Activated naive CD8-positive, alpha-beta T cell treated with anti-CD3 and anti-CD28 coated beads, Interleukin-2, amount 10 ng/mL, durations not matched to agents 7 days and 5 days (primary cell): ENCODE measurements at regions not wholly inside any gene's neighbourhood (a gene's known extent, or its start where the extent isn't known, plus 50 kb on each side); places are given as distances from the start of the nearest gene placed in this dataset.
"Not testable (repeated sequence)": the region's sequence is repeated elsewhere in the genome, so short reads cannot be mapped to it uniquely, and the experiment has no call there.

Source experiments
- ATAC-seq: fragments of 150-1000 bp; cut with Tn5 transposase; one replicate; pipeline ENCODE4 v1.10.0; 2021; ENCODE audit warnings: low read depth, moderate library complexity
- POLR2A ChIA-PET: fragments of 350-600 bp; sonication (Branson Sonifier 250); formaldehyde crosslinking; loops from one replicate; lab custom pipeline; 2021; ENCODE audit warnings: antibody characterized with exemption; lab: Charles Lee
- DNase-seq: peaks from one replicate; pipeline ENCODE4 v3.0.0; 2021
- H3K27ac Mint-ChIP-seq: one replicate; pipeline ENCODE4 v1.8.0; 2022; ENCODE audit warnings: mild to moderate bottlenecking, mixed read lengths
- H3K27me3 Mint-ChIP-seq: one replicate; pipeline ENCODE4 v1.8.0; 2022; ENCODE audit warnings: mild to moderate bottlenecking, moderate library complexity, mixed read lengths
- H3K36me3 Mint-ChIP-seq: one replicate; pipeline ENCODE4 v1.8.0; 2021; ENCODE audit warnings: mild to moderate bottlenecking, mixed read lengths
- H3K4me1 Mint-ChIP-seq: one replicate; pipeline ENCODE4 v1.8.0; 2021; ENCODE audit warnings: mixed read lengths
- H3K4me3 Mint-ChIP-seq: one replicate; pipeline ENCODE4 v1.8.0; 2022; ENCODE audit warnings: mild to moderate bottlenecking, moderate library complexity, mixed read lengths
- H3K9me3 Mint-ChIP-seq: one replicate; pipeline ENCODE4 v1.8.0; 2021; ENCODE audit warnings: mixed read lengths

DNA sequence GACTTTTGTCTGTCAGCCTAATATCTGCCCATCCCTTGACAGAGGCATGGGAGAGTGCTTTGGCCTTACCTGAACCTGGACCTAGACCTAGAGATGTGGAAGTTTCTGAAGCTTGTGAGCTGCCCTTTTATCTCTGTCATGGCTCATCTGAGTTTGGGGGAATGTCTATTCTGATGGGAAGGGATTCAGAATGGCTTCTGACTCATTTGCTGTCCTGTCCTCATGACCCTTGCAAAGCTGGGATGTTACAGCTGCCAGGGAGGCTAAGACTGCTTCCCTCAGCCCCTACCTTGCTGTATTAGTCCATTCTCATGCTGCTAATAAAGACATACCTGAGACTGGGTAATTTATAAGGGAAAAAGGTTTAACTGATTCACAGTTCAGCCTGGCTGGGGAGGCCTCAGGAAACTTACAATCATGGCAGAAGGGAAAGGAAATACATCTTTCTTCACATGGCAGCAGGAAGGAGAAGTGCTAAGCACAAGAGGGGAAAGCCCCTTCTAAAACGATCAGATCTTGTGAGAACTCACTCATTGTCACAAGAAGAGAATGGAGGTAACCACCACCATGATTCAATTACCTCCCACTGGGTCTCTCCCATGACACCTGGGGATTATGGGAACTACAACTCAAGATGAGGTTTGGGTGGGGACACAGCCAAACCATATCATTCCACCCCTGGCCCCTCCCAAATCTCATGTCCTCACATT, 252.2 kb downstream of the ERMARD start:
- peaks cover 4% of the 10 kb centered on the region for H3K4me1 Mint-ChIP-seq
- H3K9me3 Mint-ChIP-seq = peaks cover 21% of the 10 kb centered on the region
- ATAC-seq (no peak), DNase-seq (no peak)
- no peaks in the 10 kb centered on the region for H3K27me3 Mint-ChIP-seq
- POLR2A ChIA-PET = interaction anchor here (0.6 kb wide), 1 partner anchor 45 kb away, joined by 3 read pairs; no protein-coding TSS in a partner anchor
- no peak overlapping the region for H3K4me3 Mint-ChIP-seq
- peaks cover 17% of the 10 kb centered on the region for H3K36me3 Mint-ChIP-seq
- no peak overlapping the region for H3K27ac Mint-ChIP-seq

DNA sequence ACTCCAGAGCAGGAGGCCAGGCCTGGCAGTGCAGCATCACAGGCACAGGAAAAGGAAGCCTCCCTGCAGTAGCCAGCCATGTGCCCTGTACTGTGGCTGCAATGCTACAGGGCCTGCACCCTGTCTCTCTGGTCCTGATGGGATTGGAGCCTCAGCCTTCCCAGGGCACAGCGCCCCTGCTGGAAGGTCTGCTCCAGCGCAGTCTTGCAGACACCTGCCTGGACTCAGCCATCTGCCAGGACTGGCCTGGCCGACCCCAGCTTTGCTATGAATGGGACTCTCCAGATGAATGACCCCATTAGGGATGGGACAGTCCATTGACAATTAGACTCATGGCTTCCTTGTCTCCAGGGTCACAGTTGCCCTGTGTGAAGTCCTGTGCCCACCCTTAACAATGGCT, 251.6 kb downstream of the ERMARD start:
- peaks cover 5% of the 10 kb centered on the region for H3K4me1 Mint-ChIP-seq
- H3K9me3 Mint-ChIP-seq = peaks cover 21% of the 10 kb centered on the region
- no peak overlapping the region for H3K27ac Mint-ChIP-seq
- DNase-seq (no peak), ATAC-seq (no peak)
- POLR2A ChIA-PET = no interaction called here
- H3K27me3 Mint-ChIP-seq = no peaks in the 10 kb centered on the region
- H3K4me3 Mint-ChIP-seq = no peak overlapping the region
- peaks cover 17% of the 10 kb centered on the region for H3K36me3 Mint-ChIP-seq

DNA sequence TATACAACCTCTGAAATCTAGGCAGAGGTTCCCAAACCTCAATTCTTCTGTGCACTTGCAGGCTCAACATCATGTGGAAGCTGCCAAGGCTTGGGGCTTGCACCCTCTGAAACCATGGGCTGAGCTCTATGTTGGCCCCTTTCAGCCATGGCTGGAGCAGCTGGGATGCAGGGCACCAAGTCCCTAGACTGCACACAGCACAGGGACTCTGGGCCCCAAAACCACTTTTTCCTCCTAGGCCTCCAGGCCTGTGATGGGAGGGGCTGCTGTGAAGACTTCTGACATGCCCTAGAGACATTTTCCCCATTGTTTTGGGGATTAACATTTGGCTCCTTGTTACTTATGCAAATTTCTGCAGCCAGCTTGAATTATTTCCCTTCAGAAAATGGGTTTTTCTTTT, 250.4 kb downstream of the ERMARD start:
- ATAC-seq, H3K27me3 Mint-ChIP-seq, DNase-seq, H3K4me3 Mint-ChIP-seq, H3K4me1 Mint-ChIP-seq, H3K27ac Mint-ChIP-seq, POLR2A ChIA-PET: not testable (repeated sequence)
- peaks cover 21% of the 10 kb centered on the region for H3K9me3 Mint-ChIP-seq
- peaks cover 17% of the 10 kb centered on the region for H3K36me3 Mint-ChIP-seq

DNA sequence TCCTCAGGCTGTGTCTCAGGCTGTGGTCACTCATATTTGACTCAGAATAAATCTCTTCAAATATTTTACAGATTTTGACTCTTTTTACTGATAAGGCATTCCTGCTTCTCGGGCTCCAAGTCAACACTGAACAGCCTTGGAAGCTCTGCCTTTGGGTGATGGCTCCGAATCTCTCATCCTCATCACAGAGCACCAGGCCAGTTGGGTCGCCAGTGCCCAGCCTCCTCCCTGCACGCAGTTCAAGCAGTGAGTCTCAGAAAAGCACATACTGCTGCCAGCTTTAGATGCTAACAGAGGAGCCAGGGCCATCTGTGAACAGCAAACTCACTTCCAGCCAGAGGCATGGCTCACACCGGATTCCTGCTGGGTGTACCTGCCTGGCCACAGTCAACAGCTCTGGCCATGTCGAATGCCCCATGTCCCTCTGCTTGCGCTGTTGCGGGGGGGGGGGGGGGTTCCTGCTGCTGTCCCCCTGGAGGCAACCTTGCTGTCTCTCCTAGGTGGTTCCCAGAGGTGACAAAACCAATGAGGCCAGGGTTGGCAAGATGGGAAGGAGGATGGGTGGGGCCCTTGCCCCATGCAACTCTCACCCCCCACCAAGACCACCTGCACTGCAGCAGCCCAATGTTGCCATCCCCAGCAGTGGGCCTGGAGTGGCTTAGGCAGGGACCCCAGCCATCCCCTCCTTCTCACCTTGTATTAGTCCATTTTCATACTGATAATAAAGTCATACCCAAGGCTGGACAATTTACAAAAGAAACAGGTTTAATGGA, 248.8 kb downstream of the ERMARD start:
- Mint-ChIP-seq H3K27me3 (no peaks in the 10 kb centered on the region), H3K4me1 (peaks cover 3% of the 10 kb centered on the region), H3K4me3 (no peak overlapping the region), H3K36me3 (peaks cover 14% of the 10 kb centered on the region), H3K27ac (no peak overlapping the region), H3K9me3 (peaks cover 18% of the 10 kb centered on the region)
- DNase-seq = no peak
- POLR2A ChIA-PET = no interaction called here
- ATAC-seq = no peak

DNA sequence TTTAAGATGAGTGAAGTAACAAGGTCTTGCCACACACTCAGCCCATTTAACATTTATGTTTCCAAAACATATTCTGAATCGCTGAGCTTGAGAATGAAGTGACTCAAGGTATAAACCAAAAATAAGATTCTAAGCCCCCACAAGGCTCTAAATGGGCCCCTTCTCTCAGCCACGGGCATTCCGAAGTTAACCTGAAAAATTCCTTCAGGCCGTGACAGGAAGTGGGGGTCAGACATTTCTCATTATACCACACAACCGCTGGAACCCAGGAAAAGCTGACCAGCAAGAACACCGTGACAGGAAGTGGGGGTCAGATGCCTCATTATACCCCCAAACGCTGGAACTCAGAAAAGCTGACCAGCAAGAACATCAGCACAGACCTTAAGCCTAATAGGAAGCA, 247.9 kb downstream of the ERMARD start:
- no peak for DNase-seq
- H3K4me3 Mint-ChIP-seq = no peak overlapping the region
- peaks cover 3% of the 10 kb centered on the region for H3K4me1 Mint-ChIP-seq
- no peak overlapping the region for H3K27ac Mint-ChIP-seq
- H3K27me3 Mint-ChIP-seq = no peaks in the 10 kb centered on the region
- peaks cover 12% of the 10 kb centered on the region for H3K36me3 Mint-ChIP-seq
- POLR2A ChIA-PET = no interaction called here
- H3K9me3 Mint-ChIP-seq = peaks cover 15% of the 10 kb centered on the region
- no peak for ATAC-seq

DNA sequence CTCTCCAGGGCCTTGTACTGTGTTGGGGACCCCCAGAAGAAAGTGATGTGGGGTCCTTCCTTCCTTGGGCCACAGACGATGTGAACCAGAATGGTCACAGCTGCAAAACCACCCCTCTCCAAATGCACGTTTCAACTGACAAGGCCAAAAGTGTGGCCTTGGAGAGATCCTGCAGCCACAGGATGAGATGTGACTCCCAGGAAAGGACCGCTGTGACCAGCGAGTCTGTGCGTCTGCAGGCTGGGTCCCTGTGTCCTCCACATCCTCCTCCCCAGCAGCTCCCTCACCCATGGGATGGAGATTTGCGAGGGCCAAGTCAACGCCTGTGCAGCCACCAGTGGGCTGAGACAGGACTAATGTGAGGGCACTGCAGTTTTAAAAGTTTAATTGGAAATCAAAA, 247.0 kb downstream of the ERMARD start:
- no peaks in the 10 kb centered on the region for H3K27me3 Mint-ChIP-seq
- POLR2A ChIA-PET = no interaction called here
- no peak for ATAC-seq
- DNase-seq = no peak
- H3K4me3 Mint-ChIP-seq = no peak overlapping the region
- peaks cover 11% of the 10 kb centered on the region for H3K9me3 Mint-ChIP-seq
- H3K4me1 Mint-ChIP-seq = peaks cover 5% of the 10 kb centered on the region
- no peak overlapping the region for H3K27ac Mint-ChIP-seq
- peaks cover 9% of the 10 kb centered on the region for H3K36me3 Mint-ChIP-seq

DNA sequence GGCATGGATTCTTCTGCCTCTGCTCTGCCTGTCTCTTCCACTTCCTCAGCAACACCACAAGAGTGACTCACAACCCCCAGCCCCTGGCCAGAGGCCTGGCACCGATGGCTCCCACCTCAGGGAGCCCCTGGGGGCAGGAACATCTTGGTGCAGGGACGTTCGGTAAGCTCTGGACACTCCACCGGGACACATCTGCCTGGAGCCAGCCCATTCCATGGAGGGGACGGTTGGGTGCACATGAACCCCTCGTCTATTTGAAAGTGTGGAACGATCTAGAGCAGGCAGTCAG, 246.5 kb downstream of the ERMARD start:
- peak; percentile 22 for DNase-seq
- ATAC-seq = no peak
- Mint-ChIP-seq H3K27ac (no peak overlapping the region), H3K36me3 (peaks cover 7% of the 10 kb centered on the region), H3K4me3 (no peak overlapping the region), H3K27me3 (no peaks in the 10 kb centered on the region), H3K9me3 (peaks cover 9% of the 10 kb centered on the region), H3K4me1 (peaks cover 6% of the 10 kb centered on the region)
- POLR2A ChIA-PET = interaction anchor here (0.6 kb wide), 1 partner anchor 8 kb away, joined by 4 read pairs; no protein-coding TSS in a partner anchor

DNA sequence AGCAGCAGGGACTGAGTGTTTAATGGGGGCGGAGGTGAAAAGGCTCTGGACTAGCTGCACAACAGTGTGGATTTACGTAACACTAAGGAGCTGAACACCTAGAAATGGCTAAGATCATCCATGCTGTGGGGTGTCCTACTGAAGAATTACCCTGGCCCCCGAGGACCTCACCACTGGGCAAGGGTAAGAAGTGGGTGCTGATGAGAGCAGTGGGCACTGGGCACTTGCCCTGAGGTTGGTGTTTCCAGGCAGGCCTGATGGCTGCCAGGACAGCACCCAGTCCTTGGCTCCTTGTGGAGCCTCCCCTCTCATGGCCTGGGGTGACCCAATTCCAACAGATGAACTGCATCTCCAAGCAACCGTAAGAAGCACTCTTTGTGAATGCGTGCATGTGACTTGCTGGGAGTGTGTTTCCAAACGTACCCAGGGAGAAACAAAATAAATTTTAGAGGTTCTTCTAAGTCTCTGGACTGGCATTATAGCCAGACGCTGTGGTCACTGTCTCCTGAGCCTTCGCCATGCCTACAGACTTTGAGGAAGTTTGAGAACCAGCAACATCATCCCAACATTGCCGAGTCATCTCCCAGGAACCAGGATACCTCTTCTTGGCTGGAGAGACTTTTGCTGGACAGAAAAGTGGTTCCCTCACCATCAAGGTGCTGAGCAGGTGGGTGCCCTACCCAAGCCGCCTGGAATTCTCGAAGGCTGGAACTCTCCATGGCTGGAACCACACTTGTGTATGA, 245.9 kb downstream of the ERMARD start:
- no peak overlapping the region for H3K27ac Mint-ChIP-seq
- peaks cover 7% of the 10 kb centered on the region for H3K4me1 Mint-ChIP-seq
- POLR2A ChIA-PET = interaction anchor here (0.6 kb wide), 1 partner anchor 8 kb away, joined by 4 read pairs; no protein-coding TSS in a partner anchor
- H3K4me3 Mint-ChIP-seq = no peak overlapping the region
- peaks cover 7% of the 10 kb centered on the region for H3K9me3 Mint-ChIP-seq
- no peaks in the 10 kb centered on the region for H3K27me3 Mint-ChIP-seq
- DNase-seq (peak; percentile 16), ATAC-seq (no peak)
- peaks cover 4% of the 10 kb centered on the region for H3K36me3 Mint-ChIP-seq

DNA sequence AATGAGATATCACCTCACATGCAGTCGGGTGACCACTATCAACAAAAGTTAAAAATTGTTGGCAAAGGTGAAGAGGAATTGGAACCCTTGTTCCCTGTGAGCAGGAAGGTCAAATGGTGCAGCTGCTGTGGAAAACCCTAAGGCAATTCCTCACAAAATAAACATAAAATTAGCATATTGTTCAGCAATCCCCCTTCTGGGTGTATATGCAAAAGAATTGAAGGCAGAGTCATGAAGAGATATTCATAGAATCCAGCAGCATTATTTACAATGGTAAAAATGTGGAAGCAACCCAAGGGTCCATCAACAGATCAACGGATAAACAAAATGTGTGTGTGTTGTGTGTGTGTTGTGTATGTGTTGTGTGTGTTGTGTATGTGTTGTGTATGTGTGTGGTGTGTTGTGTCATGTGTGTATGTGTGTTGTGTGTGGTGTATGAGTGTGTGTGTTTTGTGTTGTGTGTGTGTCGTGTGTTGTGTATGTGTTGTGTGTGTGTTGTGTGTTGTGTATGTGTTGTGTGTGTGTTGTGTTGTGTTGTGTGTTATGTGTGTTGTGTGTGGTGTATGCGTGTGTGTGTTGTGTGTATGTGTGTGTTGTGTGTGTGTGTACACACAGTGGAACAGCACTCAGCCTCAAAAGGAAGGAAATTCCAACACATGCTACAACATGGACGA, 245.1 kb downstream of the ERMARD start:
- DNase-seq (no peak), ATAC-seq (no peak)
- H3K36me3 Mint-ChIP-seq = no peaks in the 10 kb centered on the region
- peaks cover 2% of the 10 kb centered on the region for H3K9me3 Mint-ChIP-seq
- POLR2A ChIA-PET = no interaction called here
- peaks cover 15% of the 10 kb centered on the region for H3K4me1 Mint-ChIP-seq
- no peaks in the 10 kb centered on the region for H3K27me3 Mint-ChIP-seq
- no peak overlapping the region for H3K27ac Mint-ChIP-seq
- no peak overlapping the region for H3K4me3 Mint-ChIP-seq

DNA sequence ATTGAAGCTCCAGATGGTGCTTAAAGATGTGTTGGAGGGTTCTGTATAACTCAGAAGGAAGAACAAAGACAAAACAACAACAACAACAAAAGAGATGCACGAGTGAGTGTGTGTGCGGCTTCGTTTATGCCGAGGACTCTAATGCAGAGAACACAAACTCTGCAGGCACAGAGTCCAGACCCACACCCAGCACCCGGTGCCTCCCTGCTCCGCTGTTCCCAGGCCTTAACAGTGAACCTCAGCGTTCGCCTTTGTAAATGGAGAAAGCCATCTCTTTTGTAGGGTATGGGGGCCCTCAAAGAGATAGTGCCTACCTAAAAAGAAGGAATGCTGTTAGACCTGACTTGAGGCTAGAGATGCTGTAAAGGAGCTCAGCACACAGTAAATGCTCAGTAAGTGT, 243.3 kb downstream of the ERMARD start:
- POLR2A ChIA-PET = interaction anchor here (0.9 kb wide), 1 partner anchor 93 kb away, joined by 3 read pairs; no protein-coding TSS in a partner anchor
- ATAC-seq = no peak

DNA sequence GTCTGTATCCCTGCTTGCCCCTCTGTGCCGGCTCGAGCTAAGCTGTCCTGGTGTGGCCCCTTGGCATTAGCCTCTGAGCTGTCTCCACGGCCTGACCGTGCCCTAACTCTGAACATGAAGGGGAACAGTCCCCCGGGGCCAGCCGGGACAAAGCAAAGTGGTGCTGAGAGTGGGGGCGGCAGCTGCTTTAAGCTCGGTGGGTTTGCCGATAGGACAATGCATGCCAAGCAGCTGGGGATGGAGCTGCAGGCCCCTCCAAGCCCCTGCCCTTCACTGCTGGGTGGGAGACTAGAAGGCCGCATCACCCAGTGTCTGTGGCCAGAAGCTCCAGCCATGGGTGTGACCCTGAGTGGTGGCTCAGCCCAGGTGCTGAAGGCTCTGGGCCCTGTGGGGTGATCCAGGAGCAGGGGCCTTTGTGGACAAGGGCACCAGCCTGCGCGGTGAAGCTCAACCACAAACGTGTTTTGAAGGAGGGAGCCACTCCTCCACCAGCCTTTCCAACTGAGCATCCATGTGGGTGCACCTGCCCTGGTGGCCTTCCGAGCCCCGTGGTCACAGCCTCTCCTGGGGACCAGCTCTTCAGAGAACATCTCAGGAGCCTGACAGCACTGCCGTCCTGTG, 242.5 kb downstream of the ERMARD start:
- no peak for ATAC-seq
- H3K4me3 Mint-ChIP-seq = no peak overlapping the region
- POLR2A ChIA-PET = interaction anchor here (0.9 kb wide), 1 partner anchor 94 kb away, joined by 3 read pairs; no protein-coding TSS in a partner anchor
- no peaks in the 10 kb centered on the region for H3K36me3 Mint-ChIP-seq
- no peak overlapping the region for H3K27ac Mint-ChIP-seq
- no peaks in the 10 kb centered on the region for H3K9me3 Mint-ChIP-seq
- H3K4me1 Mint-ChIP-seq = peaks cover 27% of the 10 kb centered on the region
- no peaks in the 10 kb centered on the region for H3K27me3 Mint-ChIP-seq
- DNase-seq = peak; percentile 22

More for the DNA sequence above, 243.3 kb downstream of the ERMARD start:
- H3K36me3 Mint-ChIP-seq = no peaks in the 10 kb centered on the region
- no peak overlapping the region for H3K27ac Mint-ChIP-seq
- no peaks in the 10 kb centered on the region for H3K9me3 Mint-ChIP-seq
- DNase-seq = no peak
- peaks cover 22% of the 10 kb centered on the region for H3K4me1 Mint-ChIP-seq
- H3K27me3 Mint-ChIP-seq = no peaks in the 10 kb centered on the region
- no peak overlapping the region for H3K4me3 Mint-ChIP-seq

DNA sequence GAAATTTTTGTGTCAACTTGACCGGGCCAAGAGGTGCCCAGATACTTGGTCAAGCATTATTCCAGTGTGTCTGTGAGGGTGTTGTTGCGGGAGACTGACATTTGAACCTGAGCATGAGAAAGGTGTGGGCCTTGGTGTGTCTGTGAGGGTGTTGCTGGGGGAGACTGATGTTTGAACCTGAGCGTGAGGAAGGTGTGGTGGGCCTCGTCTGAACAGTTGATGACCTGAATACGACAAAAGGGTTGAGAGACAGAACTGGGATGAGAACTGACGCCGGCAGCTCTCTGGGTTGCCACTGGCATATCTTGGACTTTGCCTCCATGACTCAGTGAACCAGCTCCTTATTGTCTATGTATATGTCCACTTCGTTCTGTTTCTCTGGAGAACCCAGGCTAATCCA, 240.5 kb downstream of the ERMARD start:
- no peaks in the 10 kb centered on the region for H3K27me3 Mint-ChIP-seq
- peaks cover 23% of the 10 kb centered on the region for H3K4me1 Mint-ChIP-seq
- POLR2A ChIA-PET = interaction anchor here (0.6 kb wide), 1 partner anchor 97 kb away, joined by 4 read pairs; no protein-coding TSS in a partner anchor
- H3K9me3 Mint-ChIP-seq = no peaks in the 10 kb centered on the region
- peak overlapping the region; percentile 6 for H3K27ac Mint-ChIP-seq
- DNase-seq (no peak), ATAC-seq (no peak)
- no peaks in the 10 kb centered on the region for H3K36me3 Mint-ChIP-seq
- H3K4me3 Mint-ChIP-seq = no peak overlapping the region

DNA sequence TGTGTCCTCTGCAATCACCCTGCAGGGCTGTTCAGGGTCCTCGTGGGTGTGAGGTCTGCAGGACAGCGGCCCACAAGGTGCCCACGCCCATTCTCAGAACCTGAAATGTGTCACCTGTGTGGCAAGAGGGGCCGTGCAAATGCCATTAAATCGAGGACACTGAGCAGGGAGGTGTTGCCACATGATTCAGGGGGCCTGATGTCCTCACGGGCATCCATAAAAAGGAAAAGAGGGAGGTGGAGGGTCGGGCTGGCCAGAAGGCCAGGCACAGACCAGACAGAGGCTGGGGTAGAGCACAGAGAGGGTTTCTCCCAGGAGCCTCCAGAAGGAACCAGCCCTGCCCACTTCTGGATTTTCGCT, 239.6 kb downstream of the ERMARD start:
- no peaks in the 10 kb centered on the region for H3K9me3 Mint-ChIP-seq
- H3K27ac Mint-ChIP-seq = no peak overlapping the region
- no peak for ATAC-seq
- peaks cover 23% of the 10 kb centered on the region for H3K4me1 Mint-ChIP-seq
- POLR2A ChIA-PET = no interaction called here
- no peak overlapping the region for H3K4me3 Mint-ChIP-seq
- no peaks in the 10 kb centered on the region for H3K36me3 Mint-ChIP-seq
- no peaks in the 10 kb centered on the region for H3K27me3 Mint-ChIP-seq
- DNase-seq = no peak
